ENCODE measurements at regions not wholly inside any gene's neighbourhood (a gene's known extent, or its start where the extent isn't known, plus 50 kb on each side); places are given as distances from the start of the nearest gene placed in this dataset.
"Not testable (repeated sequence)": the region's sequence is repeated elsewhere in the genome, so short reads cannot be mapped to it uniquely, and the experiment has no call there.

DNA sequence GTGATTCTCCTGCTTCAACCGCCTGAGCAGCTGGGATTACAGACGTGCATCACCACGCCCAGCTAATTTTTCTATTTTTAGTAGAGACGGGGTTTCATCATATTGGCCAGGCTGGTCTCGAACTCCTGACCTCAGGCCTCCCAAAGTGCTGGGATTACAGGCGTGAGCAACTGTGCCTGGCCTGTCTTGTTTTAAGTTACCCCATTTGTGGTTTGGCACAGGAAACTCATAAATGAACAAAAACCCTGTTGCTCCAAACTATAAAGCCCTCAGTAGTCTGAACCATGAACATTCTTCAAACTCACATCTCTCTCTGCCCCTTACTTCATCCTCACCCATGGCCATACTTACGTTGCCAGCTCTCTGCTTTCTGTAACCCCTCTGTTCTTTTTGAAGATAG, 61.7 kb downstream of the RHOU start:
- not testable (repeated sequence) for H3K27ac ChIP-seq; H3K9me3 ChIP-seq (ENCODE audit: severe bottlenecking); H3K36me3 ChIP-seq; H3K4me3 ChIP-seq (ENCODE audit: low read depth, low read length); H3K27me3 ChIP-seq (ENCODE audit: insufficient read depth, low read depth, severe bottlenecking); DNase-seq

DNA sequence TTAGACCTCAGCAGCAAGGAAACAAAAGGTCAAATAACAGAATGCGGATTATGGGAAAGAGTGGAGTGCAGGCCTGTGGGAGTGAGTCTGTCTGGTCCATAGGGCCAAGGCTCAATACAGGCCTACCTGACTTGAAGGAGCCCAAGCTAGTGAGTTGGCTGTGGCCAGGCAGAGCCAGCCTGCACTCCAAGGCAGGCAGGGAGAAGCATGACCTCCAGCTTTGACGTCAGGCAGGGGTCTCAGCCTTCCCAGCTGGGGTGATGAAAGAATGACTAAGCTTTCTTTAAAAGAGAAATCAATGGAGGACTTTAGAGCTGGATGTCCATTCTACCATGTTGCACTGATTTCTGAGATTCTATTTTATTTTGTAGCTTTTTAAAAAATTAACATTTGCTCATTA, 62.8 kb downstream of the RHOU start:
- no peaks in the 10 kb centered on the region for H3K9me3 ChIP-seq (ENCODE audit: severe bottlenecking)
- no peak overlapping the region for H3K27ac ChIP-seq
- no peak overlapping the region for H3K4me3 ChIP-seq (ENCODE audit: low read depth, low read length)
- no peak for DNase-seq
- H3K27me3 ChIP-seq (ENCODE audit: insufficient read depth, low read depth, severe bottlenecking): no peaks in the 10 kb centered on the region
- no peaks in the 10 kb centered on the region for H3K36me3 ChIP-seq
- TF ChIP-seq, protein P1, sequence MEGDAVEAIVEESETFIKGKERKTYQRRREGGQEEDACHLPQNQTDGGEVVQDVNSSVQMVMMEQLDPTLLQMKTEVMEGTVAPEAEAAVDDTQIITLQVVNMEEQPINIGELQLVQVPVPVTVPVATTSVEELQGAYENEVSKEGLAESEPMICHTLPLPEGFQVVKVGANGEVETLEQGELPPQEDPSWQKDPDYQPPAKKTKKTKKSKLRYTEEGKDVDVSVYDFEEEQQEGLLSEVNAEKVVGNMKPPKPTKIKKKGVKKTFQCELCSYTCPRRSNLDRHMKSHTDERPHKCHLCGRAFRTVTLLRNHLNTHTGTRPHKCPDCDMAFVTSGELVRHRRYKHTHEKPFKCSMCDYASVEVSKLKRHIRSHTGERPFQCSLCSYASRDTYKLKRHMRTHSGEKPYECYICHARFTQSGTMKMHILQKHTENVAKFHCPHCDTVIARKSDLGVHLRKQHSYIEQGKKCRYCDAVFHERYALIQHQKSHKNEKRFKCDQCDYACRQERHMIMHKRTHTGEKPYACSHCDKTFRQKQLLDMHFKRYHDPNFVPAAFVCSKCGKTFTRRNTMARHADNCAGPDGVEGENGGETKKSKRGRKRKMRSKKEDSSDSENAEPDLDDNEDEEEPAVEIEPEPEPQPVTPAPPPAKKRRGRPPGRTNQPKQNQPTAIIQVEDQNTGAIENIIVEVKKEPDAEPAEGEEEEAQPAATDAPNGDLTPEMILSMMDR (IDR thresholded peaks at IDR 0.05; ENCODE audit: low read depth, low read length): no peak

DNA sequence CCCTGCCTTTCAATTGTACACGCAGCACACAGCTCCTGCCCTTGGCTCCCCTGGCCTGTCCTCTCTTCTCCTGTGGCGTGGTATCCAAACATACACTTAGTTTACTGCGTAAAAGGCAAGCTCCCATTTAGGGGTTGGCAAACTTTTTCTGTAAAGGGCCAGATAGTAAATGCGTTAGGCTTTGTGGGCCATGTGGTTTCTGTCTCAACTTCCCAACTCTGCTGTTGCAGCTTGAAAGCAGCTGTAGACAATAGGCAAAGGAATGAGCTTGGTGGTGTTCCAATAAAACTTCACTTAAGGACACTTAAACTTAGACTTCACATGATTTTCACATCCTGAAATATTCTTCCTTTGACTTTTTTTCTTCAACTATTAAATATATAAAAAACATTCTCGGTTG, 63.3 kb downstream of the RHOU start:
- TF ChIP-seq, protein P1 (IDR thresholded peaks at IDR 0.05; ENCODE audit: low read depth, low read length): no peak
- Histone ChIP-seq H3K4me3 (ENCODE audit: low read depth, low read length) (no peak overlapping the region), H3K36me3 (no peaks in the 10 kb centered on the region), H3K27ac (no peak overlapping the region), H3K27me3 (ENCODE audit: insufficient read depth, low read depth, severe bottlenecking) (no peaks in the 10 kb centered on the region), H3K9me3 (ENCODE audit: severe bottlenecking) (no peaks in the 10 kb centered on the region)
- DNase-seq: no peak

DNA sequence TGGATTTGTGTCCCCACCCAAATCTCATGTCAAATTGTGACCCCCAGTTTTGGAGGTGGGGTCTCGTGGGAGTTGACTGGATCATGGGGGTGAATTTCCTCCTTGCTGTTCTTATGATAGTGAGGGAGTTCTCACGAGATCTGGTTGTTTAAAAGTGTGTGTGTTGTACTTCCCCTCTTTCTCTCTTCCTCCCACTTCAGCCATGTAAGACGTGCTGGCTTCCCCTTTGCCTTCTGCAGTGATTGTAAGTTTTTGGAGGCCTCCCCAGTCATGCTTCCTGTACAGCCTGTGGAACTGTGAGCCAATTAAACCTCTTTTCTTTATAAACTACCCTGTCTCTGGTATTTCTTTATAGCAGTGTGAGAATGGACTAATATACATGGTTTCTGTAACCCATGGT, 64.6 kb downstream of the RHOU start:
- no peak for DNase-seq
- H3K27me3 ChIP-seq (ENCODE audit: insufficient read depth, low read depth, severe bottlenecking): no peaks in the 10 kb centered on the region
- H3K9me3 ChIP-seq (ENCODE audit: severe bottlenecking): no peaks in the 10 kb centered on the region
- no peak overlapping the region for H3K4me3 ChIP-seq (ENCODE audit: low read depth, low read length)
- no peak overlapping the region for H3K27ac ChIP-seq
- TF ChIP-seq, protein P1 (IDR thresholded peaks at IDR 0.05; ENCODE audit: low read depth, low read length): no peak
- no peaks in the 10 kb centered on the region for H3K36me3 ChIP-seq

DNA sequence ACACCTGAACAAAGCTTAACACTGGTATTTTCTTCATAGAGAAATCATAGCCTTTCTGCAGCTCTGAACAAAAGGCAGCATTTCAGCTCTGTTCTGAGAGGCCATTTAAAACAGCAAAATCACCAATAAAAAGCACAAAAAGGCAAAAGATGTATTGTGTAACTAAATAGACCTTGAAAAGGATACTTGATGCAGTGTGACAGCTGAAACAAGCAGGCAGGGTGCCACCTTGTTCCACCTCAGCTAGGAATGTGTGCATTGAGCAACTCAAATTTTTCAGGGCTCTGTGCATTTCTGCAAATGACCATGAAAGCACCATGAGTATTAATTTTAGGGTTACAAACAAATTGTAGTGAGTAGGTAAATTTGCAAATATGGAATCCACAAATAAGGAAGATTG, 65.8 kb downstream of the RHOU start:
- no peaks in the 10 kb centered on the region for H3K9me3 ChIP-seq (ENCODE audit: severe bottlenecking)
- DNase-seq: no peak

DNA sequence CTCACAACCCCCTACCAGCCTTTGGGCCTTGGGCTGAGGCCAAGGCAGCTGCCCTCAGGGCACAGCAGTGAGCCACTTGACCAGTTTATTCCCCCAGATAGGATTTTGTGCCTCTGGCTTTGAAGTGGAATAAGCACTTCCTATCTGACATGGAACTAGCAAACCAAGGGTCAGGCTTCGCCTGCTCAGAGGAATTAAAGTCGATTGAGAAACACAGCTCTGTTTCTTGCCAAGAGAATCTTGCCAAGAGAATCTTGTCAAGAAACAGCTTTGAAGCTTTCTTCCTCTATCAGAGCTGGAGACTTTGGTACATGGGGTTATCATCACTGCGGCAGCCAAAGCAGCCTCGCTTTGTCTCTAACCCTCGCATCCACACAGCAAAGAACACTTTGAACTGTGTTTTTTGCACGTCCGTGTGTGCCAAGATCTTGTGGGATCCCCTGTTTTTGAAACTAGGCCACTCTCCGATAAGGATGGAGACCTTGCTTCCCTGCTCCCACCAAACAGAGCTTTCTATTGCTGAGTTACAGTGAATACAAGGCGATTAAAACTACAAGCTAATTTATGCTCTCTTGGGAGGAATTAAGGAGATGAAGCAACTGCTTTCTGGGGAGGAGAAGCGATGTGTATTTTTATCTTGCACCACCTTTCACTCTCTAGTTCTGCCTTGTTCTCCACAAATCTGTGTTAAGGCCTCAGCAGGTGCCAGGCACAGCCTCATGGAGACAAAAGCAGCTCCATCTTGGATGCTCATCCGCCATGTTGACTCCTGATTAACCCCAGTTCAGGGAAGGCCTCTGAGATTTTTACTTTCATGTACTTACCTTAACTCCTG, 67.3 kb downstream of the RHOU start:
- Histone ChIP-seq H3K27me3 (ENCODE audit: insufficient read depth, low read depth, severe bottlenecking) (no peaks in the 10 kb centered on the region), H3K9me3 (ENCODE audit: severe bottlenecking) (no peaks in the 10 kb centered on the region), H3K27ac (no peak overlapping the region), H3K36me3 (no peaks in the 10 kb centered on the region), H3K4me3 (ENCODE audit: low read depth, low read length) (no peak overlapping the region)
- TF ChIP-seq, protein P1 (IDR thresholded peaks at IDR 0.05; ENCODE audit: low read depth, low read length): no peak
- DNase-seq: no peak

More for the DNA sequence above, 65.8 kb downstream of the RHOU start:
- H3K4me3 ChIP-seq (ENCODE audit: low read depth, low read length): no peak overlapping the region
- H3K27ac ChIP-seq: no peak overlapping the region
- no peaks in the 10 kb centered on the region for H3K27me3 ChIP-seq (ENCODE audit: insufficient read depth, low read depth, severe bottlenecking)
- H3K36me3 ChIP-seq: no peaks in the 10 kb centered on the region
- TF ChIP-seq, protein P1 (IDR thresholded peaks at IDR 0.05; ENCODE audit: low read depth, low read length): no peak
